NCI-H446 (cell line): ENCODE measurements at regions not wholly inside any gene's neighbourhood (a gene's known extent, or its start where the extent isn't known, plus 50 kb on each side); places are given as distances from the start of the nearest gene placed in this dataset.
"Not testable (repeated sequence)": the region's sequence is repeated elsewhere in the genome, so short reads cannot be mapped to it uniquely, and the experiment has no call there.

Experiments used
- DNase-seq, 2 experiments: peaks; one replicate each; lab custom pipeline; 2025; lab: John Stamatoyannopoulos, UW

- DNase-seq, result no peak
Observed at GRCh38 chr5:58300346-58300895, 159.5 kb downstream of the PLK2 start.

- DNase-seq, result no peak
Observed at GRCh38 chr5:58299256-58299655, 160.6 kb downstream of the PLK2 start.

- no peak for DNase-seq
Observed at GRCh38 chr5:58294598-58295305, 165.1 kb downstream of the PLK2 start.

GRCh38 chr5:58288275-58288674, 171.6 kb downstream of the PLK2 start:
- not testable (repeated sequence) for DNase-seq

GRCh38 chr5:58286741-58287140, 173.1 kb downstream of the PLK2 start:
- DNase-seq, result no peak

- DNase-seq, result no peak
Observed at GRCh38 chr5:58285900-58286299, 174.0 kb downstream of the PLK2 start.

GRCh38 chr5:58284886-58285285, 175.0 kb downstream of the PLK2 start:
- DNase-seq, result no peak

- DNase-seq, result no peak
Observed at GRCh38 chr5:58281189-58281588, 178.7 kb downstream of the PLK2 start.

- no peak for DNase-seq
Observed at GRCh38 chr5:58279259-58279658, 180.6 kb downstream of the PLK2 start.

GRCh38 chr5:58276431-58276830, 183.5 kb downstream of the PLK2 start:
- DNase-seq, result no peak

- no peak for DNase-seq
Observed at GRCh38 chr5:58275516-58275915, 184.4 kb downstream of the PLK2 start.

GRCh38 chr5:58274191-58274590, 185.7 kb downstream of the PLK2 start:
- DNase-seq, result no peak

GRCh38 chr5:58273711-58274110, 186.2 kb downstream of the PLK2 start:
- no peak for DNase-seq

- DNase-seq, result no peak
Observed at GRCh38 chr5:58268268-58268667, 191.6 kb downstream of the PLK2 start.

GRCh38 chr5:58266402-58266801, 193.5 kb downstream of the PLK2 start:
- no peak for DNase-seq

- no peak for DNase-seq
Observed at GRCh38 chr5:58265246-58265930, 194.5 kb downstream of the PLK2 start.

GRCh38 chr5:58264276-58264675, 195.6 kb downstream of the PLK2 start:
- no peak for DNase-seq

- no peak for DNase-seq
Observed at GRCh38 chr5:58263296-58263695, 196.6 kb downstream of the PLK2 start.

- DNase-seq, result no peak
Observed at GRCh38 chr5:58262226-58262625, 197.7 kb downstream of the PLK2 start.

GRCh38 chr5:58261605-58262004, 198.3 kb downstream of the PLK2 start:
- peak in 1 of 2 experiments; percentile 35 for DNase-seq

- DNase-seq, result no peak
Observed at GRCh38 chr5:58260243-58260642, 199.6 kb downstream of the PLK2 start.

- no peak for DNase-seq
Observed at GRCh38 chr5:58259685-58260152, 200.2 kb downstream of the PLK2 start.

- DNase-seq, result no peak
Observed at GRCh38 chr5:58258984-58259684, 200.8 kb downstream of the PLK2 start.
